HG03196 (cell line): ENCODE measurements at regions not wholly inside any gene's neighbourhood (a gene's known extent, or its start where the extent isn't known, plus 50 kb on each side); places are given as distances from the start of the nearest gene placed in this dataset.
"Not testable (repeated sequence)": the region's sequence is repeated elsewhere in the genome, so short reads cannot be mapped to it uniquely, and the experiment has no call there.

Experiments
- ATAC-seq: cut with Tn5 transposase; IDR thresholded peaks from one replicate; pipeline ENCODE4 v1.9.1; 2021; ENCODE audit not compliant: unreplicated experiment

- no peak for ATAC-seq
Measured at GRCh38 chr6:134619789-134620188, 301.9 kb upstream of the SGK1 start.

- ATAC-seq, result no peak
Measured at GRCh38 chr6:134619077-134619476, 301.2 kb upstream of the SGK1 start.

DNA sequence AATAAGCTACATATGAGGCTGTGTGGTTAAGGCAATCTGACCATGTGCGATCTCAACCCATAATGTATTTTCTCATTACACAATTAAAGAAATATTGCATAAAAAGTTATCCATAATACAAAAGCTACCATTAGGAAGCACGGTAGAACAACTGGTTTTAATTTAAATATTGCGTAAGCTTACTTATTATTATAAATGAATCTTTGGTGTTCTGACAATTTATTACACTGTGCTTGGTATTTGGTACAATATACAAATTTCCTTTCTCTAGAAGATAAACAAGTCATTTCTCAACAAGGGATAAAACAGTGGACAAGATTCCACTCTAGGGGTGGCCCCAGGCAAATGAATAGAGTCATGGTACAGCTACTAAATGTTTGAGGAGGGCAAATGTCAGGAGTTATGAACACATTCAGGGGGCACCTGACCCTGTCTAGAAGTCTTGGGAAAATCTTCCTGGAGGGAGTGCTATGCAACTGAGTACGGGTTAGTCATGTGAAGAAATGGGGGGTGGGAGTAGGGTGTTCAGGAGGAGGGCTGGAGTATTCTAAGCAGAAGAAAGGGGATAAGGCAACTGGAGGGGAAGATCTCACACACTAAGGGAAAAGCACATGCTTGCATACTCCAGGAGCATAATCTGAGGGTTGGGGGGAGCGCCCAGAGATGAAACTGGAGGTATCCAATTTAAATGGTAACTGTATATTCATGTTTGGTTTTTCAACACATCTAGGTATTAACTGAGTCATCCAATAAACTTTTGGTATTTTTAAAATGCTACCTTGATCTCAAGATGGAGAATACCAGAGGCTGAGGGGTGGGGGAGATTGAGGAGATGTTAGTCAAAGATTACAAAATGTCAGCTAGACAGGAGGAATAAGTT lies 296.9 kb upstream of the SGK1 start:
- no peak for ATAC-seq

DNA sequence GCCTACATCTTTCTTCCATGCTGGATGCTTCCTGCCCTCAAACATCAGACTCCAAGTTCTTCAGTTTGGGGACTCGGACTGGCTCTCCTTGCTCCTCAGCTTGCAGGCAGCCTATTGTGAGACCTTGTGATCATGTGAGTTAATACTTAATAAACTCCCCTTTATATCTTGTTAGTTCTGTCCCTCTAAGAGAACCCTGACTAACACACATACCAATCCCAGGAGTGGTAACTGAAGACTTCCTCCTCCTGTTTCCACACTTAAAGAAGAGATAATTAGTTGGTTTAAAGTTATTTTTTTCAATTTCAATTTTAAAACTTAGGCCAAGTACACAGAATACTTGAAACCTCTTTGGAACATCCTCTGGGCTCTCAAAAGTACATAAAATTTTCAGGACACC lies 294.2 kb upstream of the SGK1 start:
- not testable (repeated sequence) for ATAC-seq

GRCh38 chr6:134610411-134610810 lies 292.5 kb upstream of the SGK1 start:
- ATAC-seq, result no peak

DNA sequence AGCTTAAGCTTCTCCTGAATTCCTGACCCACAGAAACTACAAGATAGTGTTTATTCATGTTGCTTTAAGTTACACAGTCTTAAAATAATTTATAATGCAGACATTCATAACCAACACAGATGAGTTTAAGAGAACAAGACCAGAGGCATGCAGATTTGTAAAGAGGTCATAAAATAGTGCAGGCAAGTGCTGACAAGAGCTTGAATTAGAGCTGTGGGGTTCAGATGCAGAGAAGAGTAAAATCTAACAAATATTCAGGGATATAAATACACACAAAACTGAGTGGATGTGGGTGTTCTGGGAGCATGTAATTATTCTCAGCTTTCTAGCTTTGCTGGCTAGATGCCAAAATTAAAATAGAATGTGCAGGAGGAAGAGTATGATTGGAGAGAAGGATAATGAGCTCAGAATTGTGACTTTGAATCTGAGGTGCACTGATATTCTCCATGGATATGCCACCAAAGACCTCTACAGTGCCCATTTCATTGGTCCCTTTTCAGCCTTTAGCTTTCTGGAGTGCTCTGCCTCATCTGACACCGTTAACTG lies 291.9 kb upstream of the SGK1 start:
- no peak for ATAC-seq

GRCh38 chr6:134607411-134607810 lies 289.5 kb upstream of the SGK1 start:
- ATAC-seq, result no peak

- ATAC-seq, result no peak
Measured at GRCh38 chr6:134605034-134605433, 287.1 kb upstream of the SGK1 start.

- no peak for ATAC-seq
Measured at GRCh38 chr6:134604014-134604676, 286.2 kb upstream of the SGK1 start.

DNA sequence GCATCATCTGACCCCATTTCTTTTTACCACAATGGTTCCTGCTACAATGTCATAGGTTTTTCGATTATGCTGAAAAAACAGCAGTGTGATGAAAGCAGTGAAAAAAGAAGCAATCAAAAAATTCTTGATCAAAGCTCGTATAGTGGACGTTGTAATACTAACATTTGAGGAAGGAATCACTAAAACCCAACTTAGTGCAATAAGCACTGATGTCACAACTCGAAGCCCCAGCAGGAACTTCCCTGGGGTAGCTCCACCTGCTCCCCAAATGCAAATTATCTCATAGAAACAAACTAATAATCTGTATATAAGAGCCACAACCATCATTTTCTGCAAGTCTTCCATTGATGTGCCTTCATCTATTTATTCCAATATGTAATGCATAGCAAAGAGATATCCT lies 285.6 kb upstream of the SGK1 start:
- ATAC-seq, result no peak

GRCh38 chr6:134602123-134602522 lies 284.2 kb upstream of the SGK1 start:
- no peak for ATAC-seq

- no peak for ATAC-seq
Measured at GRCh38 chr6:134600671-134601070, 282.8 kb upstream of the SGK1 start.

DNA sequence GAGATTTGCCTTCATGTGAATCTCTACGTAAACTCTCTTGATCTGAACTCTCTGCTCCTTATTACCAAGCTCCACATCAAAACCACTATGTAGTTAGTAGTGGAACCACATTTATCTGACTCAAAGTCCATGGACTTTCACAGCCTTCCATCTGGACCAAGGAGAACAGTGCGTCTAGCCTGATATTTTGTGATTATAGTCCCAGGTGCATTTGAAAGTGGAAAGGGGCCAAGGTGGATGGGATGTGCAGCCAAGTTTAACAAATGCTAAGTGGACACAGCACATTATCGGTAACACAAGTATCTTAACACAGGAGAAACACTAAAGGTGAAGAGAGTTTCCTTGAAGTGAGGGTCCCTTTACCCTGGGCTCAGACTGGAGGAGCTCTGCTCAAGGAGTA lies 281.2 kb upstream of the SGK1 start:
- ATAC-seq, result no peak

- ATAC-seq, result no peak
Measured at GRCh38 chr6:134596191-134596590, 278.3 kb upstream of the SGK1 start.

DNA sequence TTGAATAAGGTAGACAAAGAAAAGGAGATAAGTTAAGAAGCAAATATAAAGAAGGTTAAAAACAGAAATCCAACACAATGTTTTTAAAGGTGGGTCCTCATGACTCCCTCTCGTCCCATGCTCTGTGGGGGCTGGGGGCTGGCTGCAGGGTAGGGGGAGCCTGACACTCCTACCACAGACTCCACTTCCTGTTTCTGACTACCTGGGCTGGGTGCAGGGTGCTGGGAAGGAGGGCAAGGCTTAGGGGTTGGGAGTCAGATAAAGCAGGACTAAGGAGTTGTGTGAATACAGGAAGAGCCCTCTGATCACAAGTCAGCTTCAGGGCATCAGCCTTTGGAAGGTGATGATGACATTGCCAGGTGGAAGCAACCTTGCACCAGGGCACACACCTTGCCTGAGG lies 277.0 kb upstream of the SGK1 start:
- ATAC-seq, result no peak

DNA sequence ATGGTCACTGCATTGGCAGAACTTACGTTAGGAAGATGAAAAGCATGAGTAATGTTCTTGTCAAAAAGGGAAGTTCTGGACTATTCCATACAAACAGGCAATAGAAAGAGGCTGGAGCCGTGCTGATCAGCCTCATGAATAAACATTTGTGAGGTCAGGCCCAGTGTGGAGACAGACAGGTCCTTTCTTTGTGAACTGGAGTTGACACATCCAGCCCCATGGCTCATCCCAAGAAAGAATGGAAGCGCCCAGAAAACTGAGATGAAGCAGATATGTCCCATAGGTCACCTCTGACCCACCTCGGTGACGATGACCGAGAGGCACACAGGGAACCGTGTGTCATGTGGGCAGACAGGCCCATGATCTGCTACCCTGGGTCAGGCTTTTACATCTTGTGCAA lies 276.0 kb upstream of the SGK1 start:
- no peak for ATAC-seq

- no peak for ATAC-seq
Measured at GRCh38 chr6:134593442-134593841, 275.5 kb upstream of the SGK1 start.

DNA sequence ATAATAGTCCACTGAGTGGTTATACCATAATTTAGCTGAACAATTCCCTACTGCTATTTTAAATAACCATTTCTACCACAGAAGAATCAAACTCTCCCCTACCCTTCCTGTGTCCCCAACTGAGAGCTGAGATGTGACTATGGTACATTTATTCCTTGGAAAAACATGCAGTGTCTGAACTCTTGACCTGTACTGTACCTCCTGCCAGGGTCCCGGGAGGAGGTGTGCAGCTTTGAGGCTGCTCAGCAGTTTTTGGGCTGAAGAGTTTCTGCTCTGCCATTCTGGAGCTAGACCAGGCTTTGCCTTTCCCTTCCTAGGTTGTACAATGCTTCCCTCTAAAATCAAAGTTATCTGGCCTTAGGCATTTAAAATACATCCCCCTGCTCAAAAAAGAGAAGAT lies 275.1 kb upstream of the SGK1 start:
- ATAC-seq, result no peak

DNA sequence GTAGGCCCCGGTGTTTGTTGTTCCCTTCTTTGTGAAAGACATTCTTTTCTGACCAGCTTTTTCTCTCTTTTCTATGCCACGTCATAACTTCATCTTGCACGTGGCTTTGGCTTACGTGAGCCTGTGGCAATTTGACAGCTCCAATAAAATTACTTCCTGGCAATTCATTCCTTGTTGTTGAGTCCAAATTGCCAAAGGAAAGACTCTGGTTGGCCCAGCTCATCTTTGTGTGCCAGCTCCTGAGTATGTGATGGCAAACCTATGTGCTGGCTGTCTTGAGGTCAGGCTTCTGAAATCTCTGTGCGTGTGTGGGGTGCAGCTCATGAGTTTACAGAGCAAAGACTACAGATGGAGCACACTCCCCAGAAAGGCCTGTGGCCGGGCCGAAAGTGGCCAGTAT lies 272.5 kb upstream of the SGK1 start:
- ATAC-seq, result no peak

GRCh38 chr6:134590004-134590403 lies 272.1 kb upstream of the SGK1 start:
- ATAC-seq, result no peak

DNA sequence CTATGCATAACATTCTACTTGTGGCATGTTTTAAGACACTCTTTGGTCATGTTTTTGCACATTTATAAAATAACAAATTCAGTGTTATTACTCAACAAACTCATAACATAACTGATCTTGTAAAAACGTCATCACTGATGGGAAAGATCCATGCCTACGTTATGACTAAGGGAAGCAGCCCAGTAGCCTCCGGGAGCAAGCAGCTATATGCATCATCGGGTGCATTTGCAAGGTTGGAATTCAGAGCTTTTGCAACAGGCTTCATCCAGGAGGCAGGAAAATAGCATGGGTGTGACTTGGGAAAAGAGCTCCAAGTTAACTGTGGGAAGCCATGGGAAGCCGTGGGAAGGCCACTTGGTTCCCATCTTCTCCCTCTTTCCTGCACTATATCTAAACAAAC lies 271.6 kb upstream of the SGK1 start:
- ATAC-seq, result no peak

DNA sequence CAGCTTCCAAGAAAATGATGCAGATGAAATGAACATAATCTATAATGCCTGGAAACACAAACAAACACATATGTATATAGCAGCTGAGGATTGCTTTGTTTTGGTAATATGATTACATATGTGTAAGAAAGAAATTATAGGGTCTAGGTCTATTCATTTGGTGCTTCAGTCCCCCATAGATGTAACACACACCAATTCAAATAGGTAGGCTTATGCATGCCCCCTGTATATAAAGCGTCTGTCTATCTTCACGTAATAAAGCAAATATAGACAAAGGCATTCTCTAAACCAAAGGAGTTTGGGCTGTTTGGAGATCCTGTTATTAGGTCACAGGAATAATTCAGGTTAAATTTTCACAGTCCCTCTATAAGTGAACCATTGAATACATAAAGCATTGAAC lies 270.4 kb upstream of the SGK1 start:
- ATAC-seq, result no peak
